Parathyroid adenoma (tissue), 2 donors: ENCODE measurements at regions not wholly inside any gene's neighbourhood (a gene's known extent, or its start where the extent isn't known, plus 50 kb on each side); places are given as distances from the start of the nearest gene placed in this dataset.
"Not testable (repeated sequence)": the region's sequence is repeated elsewhere in the genome, so short reads cannot be mapped to it uniquely, and the experiment has no call there.

ENCODE experiments used
- H2AFZ ChIP-seq: fragments of 300-600 bp; sonication (generic); one replicate; pipeline ENCODE4 v1.7.0; 2017; ENCODE audit warnings: antibody characterized with exemption, mild to moderate bottlenecking
- H3K27ac ChIP-seq: fragments of 300-600 bp; sonication (generic); one replicate; pipeline ENCODE4 v1.7.0; 2017
- H3K27me3 ChIP-seq: fragments of 300-600 bp; sonication (generic); one replicate; pipeline ENCODE4 v1.7.0; 2017; ENCODE audit warnings: low read length; ENCODE audit not compliant: control insufficient read depth, insufficient read depth
- H3K36me3 ChIP-seq: fragments of 300-600 bp; sonication (generic); one replicate; pipeline ENCODE4 v1.7.0; 2017; ENCODE audit warnings: low read length; ENCODE audit not compliant: control insufficient read depth, insufficient read depth
- H3K4me1 ChIP-seq: fragments of 300-600 bp; sonication (generic); one replicate; pipeline ENCODE4 v1.7.0; 2017; ENCODE audit warnings: control low read depth
- H3K4me2 ChIP-seq: fragments of 300-600 bp; sonication (generic); one replicate; pipeline ENCODE4 v1.7.0; 2017; ENCODE audit warnings: low read length
- H3K4me3 ChIP-seq: fragments of 300-600 bp; sonication (generic); one replicate; pipeline ENCODE4 v1.7.0; 2017; ENCODE audit warnings: low read depth, low read length
- H3K79me2 ChIP-seq: fragments of 300-600 bp; sonication (generic); one replicate; pipeline ENCODE4 v1.7.0; 2017; ENCODE audit warnings: control low read depth
- H3K9ac ChIP-seq: fragments of 300-600 bp; sonication (generic); one replicate; pipeline ENCODE4 v1.7.0; 2017; ENCODE audit warnings: mild to moderate bottlenecking
- H3K9me3 ChIP-seq: fragments of 300-600 bp; sonication (generic); one replicate; pipeline ENCODE4 v1.7.0; 2017; ENCODE audit warnings: low read length; ENCODE audit not compliant: control insufficient read depth
- TF ChIP-seq, protein P1 (sequence below): fragments of 300-600 bp; sonication (generic); IDR thresholded peaks from one replicate; pipeline ENCODE4 v1.7.0; 2017; ENCODE audit warnings: antibody characterized with exemption, mild to moderate bottlenecking
- donor health status: primary hyperparathyroidism.

DNA sequence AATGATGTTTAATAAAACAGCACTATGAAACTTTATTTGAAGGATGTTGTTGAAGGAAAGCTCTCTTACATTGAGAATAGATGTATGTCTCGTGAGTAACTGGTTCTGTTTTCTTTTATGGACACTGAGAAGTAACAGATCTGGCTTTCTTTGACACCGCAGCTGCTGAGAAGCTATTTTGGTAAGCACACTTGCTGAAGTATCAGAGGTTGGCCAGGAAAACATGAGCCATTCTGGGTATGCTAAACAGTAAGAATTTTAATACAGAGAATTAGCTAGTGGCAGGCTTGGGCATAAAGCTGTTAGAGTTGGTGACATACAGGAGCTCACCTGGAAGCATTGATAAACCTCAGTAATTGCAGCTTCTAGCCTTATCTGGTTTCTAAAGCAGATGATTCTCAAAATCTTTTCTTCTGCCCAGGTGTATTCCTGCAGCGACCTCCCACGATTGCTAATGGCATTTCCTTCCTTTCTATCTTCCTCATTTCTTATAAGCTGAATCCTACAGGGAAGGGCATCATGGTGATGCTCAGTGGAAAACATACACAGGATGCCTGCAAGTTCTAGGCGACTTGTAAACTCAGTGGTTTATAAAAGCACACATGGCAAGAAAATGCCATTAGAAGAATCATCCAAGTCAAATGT is 291.6 kb upstream of the SLC16A7 start:
- H2AFZ ChIP-seq, result no peak overlapping the region
- H3K4me1 ChIP-seq, result no peaks in the 10 kb centered on the region
- no peak overlapping the region for H3K27ac ChIP-seq
- no peak overlapping the region for H3K4me2 ChIP-seq
- H3K4me3 ChIP-seq, result no peak overlapping the region
- TF ChIP-seq, protein P1, sequence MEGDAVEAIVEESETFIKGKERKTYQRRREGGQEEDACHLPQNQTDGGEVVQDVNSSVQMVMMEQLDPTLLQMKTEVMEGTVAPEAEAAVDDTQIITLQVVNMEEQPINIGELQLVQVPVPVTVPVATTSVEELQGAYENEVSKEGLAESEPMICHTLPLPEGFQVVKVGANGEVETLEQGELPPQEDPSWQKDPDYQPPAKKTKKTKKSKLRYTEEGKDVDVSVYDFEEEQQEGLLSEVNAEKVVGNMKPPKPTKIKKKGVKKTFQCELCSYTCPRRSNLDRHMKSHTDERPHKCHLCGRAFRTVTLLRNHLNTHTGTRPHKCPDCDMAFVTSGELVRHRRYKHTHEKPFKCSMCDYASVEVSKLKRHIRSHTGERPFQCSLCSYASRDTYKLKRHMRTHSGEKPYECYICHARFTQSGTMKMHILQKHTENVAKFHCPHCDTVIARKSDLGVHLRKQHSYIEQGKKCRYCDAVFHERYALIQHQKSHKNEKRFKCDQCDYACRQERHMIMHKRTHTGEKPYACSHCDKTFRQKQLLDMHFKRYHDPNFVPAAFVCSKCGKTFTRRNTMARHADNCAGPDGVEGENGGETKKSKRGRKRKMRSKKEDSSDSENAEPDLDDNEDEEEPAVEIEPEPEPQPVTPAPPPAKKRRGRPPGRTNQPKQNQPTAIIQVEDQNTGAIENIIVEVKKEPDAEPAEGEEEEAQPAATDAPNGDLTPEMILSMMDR, result no peak
- no peaks in the 10 kb centered on the region for H3K79me2 ChIP-seq
- no peak overlapping the region for H3K9ac ChIP-seq
- no peaks in the 10 kb centered on the region for H3K36me3 ChIP-seq
- no peaks in the 10 kb centered on the region for H3K9me3 ChIP-seq
- no peaks in the 10 kb centered on the region for H3K27me3 ChIP-seq

DNA sequence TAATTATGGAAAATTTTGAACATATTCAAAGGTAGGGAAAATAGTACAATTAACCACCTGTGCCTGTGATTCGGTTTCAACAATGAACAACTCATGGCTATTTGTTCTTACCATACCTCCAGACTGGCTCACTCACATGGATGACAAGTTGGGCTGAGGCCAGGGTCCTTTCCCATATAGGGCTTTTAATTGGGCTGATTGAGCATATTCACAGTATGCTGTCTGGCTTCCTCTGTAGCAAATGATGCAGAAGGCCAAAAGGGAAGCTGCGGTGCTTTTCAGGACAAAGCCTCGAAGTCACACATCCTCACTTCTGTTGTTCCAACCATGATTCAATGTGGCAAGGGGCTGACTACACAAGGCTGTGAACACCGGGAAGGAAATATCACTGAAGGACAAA is 297.5 kb upstream of the SLC16A7 start:
- no peaks in the 10 kb centered on the region for H3K79me2 ChIP-seq

GRCh38 chr12:59294221-59294620 is 301.6 kb upstream of the SLC16A7 start:
- no peaks in the 10 kb centered on the region for H3K4me1 ChIP-seq
- H3K79me2 ChIP-seq, result no peaks in the 10 kb centered on the region
- no peak overlapping the region for H3K4me2 ChIP-seq
- H3K4me3 ChIP-seq, result no peak overlapping the region
- TF ChIP-seq, protein P1, result no peak
- H3K27ac ChIP-seq, result no peak overlapping the region
- H3K36me3 ChIP-seq, result no peaks in the 10 kb centered on the region
- no peak overlapping the region for H3K9ac ChIP-seq
- no peaks in the 10 kb centered on the region for H3K9me3 ChIP-seq
- no peak overlapping the region for H2AFZ ChIP-seq
- no peaks in the 10 kb centered on the region for H3K27me3 ChIP-seq

More for the DNA sequence above, 297.5 kb upstream of the SLC16A7 start:
- no peaks in the 10 kb centered on the region for H3K27me3 ChIP-seq
- no peak overlapping the region for H3K4me3 ChIP-seq
- H3K4me1 ChIP-seq, result no peaks in the 10 kb centered on the region
- H2AFZ ChIP-seq, result no peak overlapping the region
- no peak overlapping the region for H3K9ac ChIP-seq
- H3K27ac ChIP-seq, result no peak overlapping the region
- no peaks in the 10 kb centered on the region for H3K36me3 ChIP-seq
- H3K4me2 ChIP-seq, result no peak overlapping the region
- H3K9me3 ChIP-seq, result no peaks in the 10 kb centered on the region
- TF ChIP-seq, protein P1, result no peak

DNA sequence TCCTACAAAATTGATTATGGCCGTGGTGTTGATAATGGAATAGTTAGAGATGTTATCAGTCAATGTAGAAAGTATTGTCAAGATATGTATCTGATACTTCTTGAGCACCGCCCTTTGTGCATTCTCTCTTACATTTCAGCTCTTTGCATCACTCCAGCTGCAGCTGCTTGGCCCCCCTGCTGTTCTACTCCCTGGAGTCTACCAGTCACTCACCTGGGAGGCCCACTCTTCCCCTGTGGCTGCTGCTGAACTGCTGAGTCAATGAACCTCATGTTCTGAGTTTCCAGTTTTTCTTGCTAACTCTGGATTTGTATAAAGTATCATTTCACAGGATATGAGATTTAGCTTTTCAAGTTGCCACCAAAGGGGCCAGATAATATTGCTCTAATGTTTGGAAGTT is 312.8 kb upstream of the SLC16A7 start:
- Histone ChIP-seq H3K4me2 (no peak overlapping the region), H3K36me3 (no peaks in the 10 kb centered on the region), H2AFZ (no peak overlapping the region), H3K4me1 (no peaks in the 10 kb centered on the region), H3K4me3 (no peak overlapping the region), H3K9me3 (no peaks in the 10 kb centered on the region), H3K9ac (no peak overlapping the region), H3K79me2 (no peaks in the 10 kb centered on the region), H3K27ac (no peak overlapping the region), H3K27me3 (no peaks in the 10 kb centered on the region)
- TF ChIP-seq, protein P1, result no peak

- not testable (repeated sequence) for H3K4me1 ChIP-seq, H3K27ac ChIP-seq, H3K9me3 ChIP-seq, H3K4me3 ChIP-seq, H3K79me2 ChIP-seq, H3K36me3 ChIP-seq, H3K4me2 ChIP-seq, H3K27me3 ChIP-seq, H3K9ac ChIP-seq, H2AFZ ChIP-seq
These were observed 322.3 kb upstream of the SLC16A7 start for GRCh38 chr12:59273561-59273960.
